GM10248 (cell line): ENCODE measurements at regions not wholly inside any gene's neighbourhood (a gene's known extent, or its start where the extent isn't known, plus 50 kb on each side); places are given as distances from the start of the nearest gene placed in this dataset.

Experiments
- CTCF ChIA-PET: fragments of 300-600 bp; sonication (Branson Sonifier 250); formaldehyde crosslinking; extraction: SDS; loops from one replicate; lab custom pipeline; 2021; ENCODE audit warnings: antibody characterized with exemption; lab: Yijun Ruan, JAX
- POLR2A ChIA-PET: fragments of 350-650 bp; sonication (Branson Sonifier 250); formaldehyde crosslinking; extraction: SDS; loops from one replicate; lab custom pipeline; 2020; ENCODE audit warnings: antibody characterized with exemption; lab: Yijun Ruan, JAX
- DNase-seq: peaks from one replicate; pipeline ENCODE4 v3.0.0; 2012; ENCODE audit errors: extremely low spot score
- TF ChIP-seq, protein P1 (sequence below): IDR thresholded peaks from 2 replicates; pipeline ENCODE4 v1.5.1; 2012; ENCODE audit warnings: mild to moderate bottlenecking, low read depth; ENCODE audit errors: extremely low read depth, missing control alignments, control extremely low read depth

DNA sequence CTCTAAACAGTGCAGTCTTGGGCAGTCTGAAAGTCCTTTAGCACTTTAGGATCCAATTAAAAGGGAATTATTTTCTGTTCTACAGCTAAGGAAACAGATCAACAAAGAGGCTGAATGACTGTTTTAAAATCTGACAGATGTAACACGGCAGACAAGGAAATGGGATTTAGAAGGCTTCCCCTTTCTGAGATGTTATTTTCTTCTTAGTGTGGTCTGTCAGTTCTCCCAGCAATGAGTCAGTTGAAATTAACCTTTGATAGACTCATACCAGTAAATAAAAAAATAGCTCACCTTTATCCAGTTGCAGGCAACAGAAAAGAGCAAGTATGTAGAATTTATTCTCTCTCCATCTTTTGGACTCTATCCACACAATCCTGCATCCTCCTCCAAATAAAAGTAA is 98.1 kb downstream of the NEDD1 start:
- POLR2A ChIA-PET: interaction anchor here (0.6 kb wide), 1 partner anchor 50 kb away, joined by 4 read pairs; no protein-coding TSS in a partner anchor

DNA sequence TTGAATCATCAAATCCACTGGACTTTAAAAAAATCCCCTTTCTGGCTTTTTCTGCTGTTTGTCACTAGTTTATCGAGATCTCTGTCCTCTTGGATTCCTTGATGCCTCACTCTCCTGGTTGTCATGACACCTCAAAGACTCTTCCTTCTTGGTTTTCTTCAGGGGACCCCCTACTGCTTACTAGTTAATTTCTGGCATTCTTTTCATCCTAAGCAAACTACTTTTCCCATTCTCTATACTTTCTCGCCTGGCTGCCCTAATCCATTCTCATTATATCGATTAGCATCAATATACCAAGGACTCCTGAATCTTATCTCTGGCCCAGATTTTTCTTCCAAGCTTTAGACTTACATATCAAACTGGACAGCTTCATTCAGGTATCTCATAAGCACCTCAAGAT is 98.6 kb downstream of the NEDD1 start:
- POLR2A ChIA-PET: interaction anchor here (0.6 kb wide), 1 partner anchor 49 kb away, joined by 4 read pairs; no protein-coding TSS in a partner anchor
- no peak for DNase-seq
- TF ChIP-seq, protein P1, sequence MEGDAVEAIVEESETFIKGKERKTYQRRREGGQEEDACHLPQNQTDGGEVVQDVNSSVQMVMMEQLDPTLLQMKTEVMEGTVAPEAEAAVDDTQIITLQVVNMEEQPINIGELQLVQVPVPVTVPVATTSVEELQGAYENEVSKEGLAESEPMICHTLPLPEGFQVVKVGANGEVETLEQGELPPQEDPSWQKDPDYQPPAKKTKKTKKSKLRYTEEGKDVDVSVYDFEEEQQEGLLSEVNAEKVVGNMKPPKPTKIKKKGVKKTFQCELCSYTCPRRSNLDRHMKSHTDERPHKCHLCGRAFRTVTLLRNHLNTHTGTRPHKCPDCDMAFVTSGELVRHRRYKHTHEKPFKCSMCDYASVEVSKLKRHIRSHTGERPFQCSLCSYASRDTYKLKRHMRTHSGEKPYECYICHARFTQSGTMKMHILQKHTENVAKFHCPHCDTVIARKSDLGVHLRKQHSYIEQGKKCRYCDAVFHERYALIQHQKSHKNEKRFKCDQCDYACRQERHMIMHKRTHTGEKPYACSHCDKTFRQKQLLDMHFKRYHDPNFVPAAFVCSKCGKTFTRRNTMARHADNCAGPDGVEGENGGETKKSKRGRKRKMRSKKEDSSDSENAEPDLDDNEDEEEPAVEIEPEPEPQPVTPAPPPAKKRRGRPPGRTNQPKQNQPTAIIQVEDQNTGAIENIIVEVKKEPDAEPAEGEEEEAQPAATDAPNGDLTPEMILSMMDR: no peak
- CTCF ChIA-PET: no interaction called here

More for the DNA sequence above, 98.1 kb downstream of the NEDD1 start:
- CTCF ChIA-PET: no interaction called here
- no peak for DNase-seq
- TF ChIP-seq, protein P1: no peak

DNA sequence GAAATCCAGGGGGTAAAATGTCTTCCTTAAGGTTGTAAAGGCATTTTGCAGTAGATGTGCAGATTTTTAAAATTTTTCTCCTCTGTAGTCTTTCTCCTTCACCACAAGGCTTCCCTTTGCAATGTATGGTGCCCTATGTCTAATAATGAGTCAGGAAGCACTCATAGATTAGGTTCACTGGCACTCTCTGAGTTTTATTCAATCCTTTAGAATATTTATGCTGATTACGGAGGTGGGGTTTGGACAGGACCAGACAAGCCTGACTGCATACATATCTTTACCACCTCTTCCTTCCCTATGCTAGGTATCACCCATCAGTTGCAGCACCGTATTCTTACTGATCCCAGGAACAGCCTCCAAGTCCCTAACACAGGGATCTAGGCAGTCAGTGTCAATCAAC is 99.5 kb downstream of the NEDD1 start:
- DNase-seq: no peak
- TF ChIP-seq, protein P1: no peak
- ChIA-PET POLR2A (no interaction called here), CTCF (no interaction called here)

DNA sequence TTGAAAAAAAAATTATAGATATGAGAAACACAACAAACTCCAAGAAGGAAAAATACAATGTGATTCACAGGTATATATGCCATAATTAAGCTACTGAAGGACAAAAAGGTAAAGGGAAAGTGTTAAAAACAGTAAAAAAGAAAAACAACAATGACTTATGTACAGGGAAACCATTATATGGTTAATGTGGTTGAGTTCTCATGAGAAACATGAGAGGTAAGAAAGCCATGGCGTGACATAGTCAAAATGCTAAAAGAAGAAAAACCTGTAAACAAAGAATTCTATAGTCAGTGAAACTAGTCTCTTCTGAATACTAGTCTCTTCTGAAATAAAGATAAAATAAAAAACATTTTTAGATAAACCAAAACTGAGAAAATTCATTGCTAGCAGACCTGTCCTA is 109.1 kb downstream of the NEDD1 start:
- ChIA-PET CTCF (interaction anchor here (1.8 kb wide), 1 partner anchor 36 kb away, joined by 4 read pairs; no protein-coding TSS in a partner anchor), POLR2A (no interaction called here)
- no peak for DNase-seq
- TF ChIP-seq, protein P1: no peak

DNA sequence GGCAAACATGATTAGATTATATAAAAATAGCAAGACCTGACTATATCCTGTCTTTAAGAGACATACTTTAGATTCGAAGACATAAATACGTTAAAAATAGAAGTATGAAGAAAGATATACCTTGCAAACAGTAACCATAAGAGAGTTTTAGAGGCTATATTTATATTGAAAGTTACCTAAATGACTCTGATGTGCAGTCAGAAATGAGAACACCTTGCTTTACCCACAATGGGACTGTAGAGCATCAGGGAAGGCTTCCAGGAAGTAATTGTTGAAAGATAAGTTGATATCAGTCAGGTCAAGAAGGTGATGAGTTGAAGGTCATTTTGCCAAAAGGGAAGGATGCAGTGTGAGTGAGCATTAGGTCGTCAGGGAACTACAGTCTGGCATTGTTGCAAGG is 110.2 kb downstream of the NEDD1 start:
- CTCF ChIA-PET: no interaction called here
- DNase-seq: no peak
- POLR2A ChIA-PET: no interaction called here
- TF ChIP-seq, protein P1: no peak

GRCh38 chr12:97022536-97023230 is 115.6 kb downstream of the NEDD1 start:
- ChIA-PET POLR2A (no interaction called here), CTCF (interaction anchor here (1.0 kb wide), 1 partner anchor 35 kb away, joined by 3 read pairs; no protein-coding TSS in a partner anchor)
- DNase-seq: no peak
- TF ChIP-seq, protein P1: no peak
